ENCODE measurements at regions not wholly inside any gene's neighbourhood (a gene's known extent, or its start where the extent isn't known, plus 50 kb on each side); places are given as distances from the start of the nearest gene placed in this dataset.

DNA sequence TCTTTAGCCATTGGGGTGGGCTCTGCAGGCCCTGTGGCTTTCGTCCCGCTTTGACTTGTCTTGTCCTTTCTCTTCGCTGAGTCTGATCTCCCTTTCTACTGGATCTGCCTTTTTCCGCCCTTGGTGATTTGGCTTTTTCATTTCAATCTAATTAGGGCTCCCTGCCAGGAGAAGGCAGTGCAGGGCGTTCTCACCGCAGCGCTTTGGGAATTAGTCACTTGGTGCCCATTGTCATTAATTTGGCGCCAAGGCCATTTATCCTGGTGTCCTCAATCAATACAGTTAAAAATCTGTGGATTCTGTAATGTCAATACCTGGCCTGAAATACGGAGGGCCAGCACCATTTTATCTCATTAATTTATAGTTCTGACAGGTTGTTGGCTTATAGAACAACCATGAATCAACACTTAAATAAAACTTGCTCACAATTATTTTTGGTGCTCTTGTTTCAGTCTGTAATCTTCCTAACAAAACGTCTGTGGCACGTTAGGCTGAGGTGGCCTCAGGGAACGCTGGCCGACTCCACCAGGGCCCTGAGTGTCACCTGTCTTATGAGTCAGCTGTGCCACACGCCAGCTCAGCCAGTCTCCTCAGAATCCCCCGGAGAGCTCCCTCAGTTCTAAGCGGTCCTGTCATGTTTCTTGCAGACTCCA is 115.7 kb downstream of the BEGAIN start:
- peak overlapping the region; percentile 18 for H3K27ac Mint-ChIP-seq
- no peaks in the 10 kb centered on the region for H3K36me3 Mint-ChIP-seq (ENCODE audit: low read depth)
- no peak for TF ChIP-seq CTCF (IDR thresholded peaks at IDR 0.05)
- ChIA-PET POLR2A (no interaction called here), CTCF (no interaction called here)
- intact Hi-C loops (cut with micrococcal nuclease), result no loop called here
- H3K27me3 Mint-ChIP-seq, result no peaks in the 10 kb centered on the region
- no peaks in the 10 kb centered on the region for H3K9me3 Mint-ChIP-seq
- DNase-seq (no peak), ATAC-seq (no peak)
- no peak overlapping the region for H3K4me3 Mint-ChIP-seq
- peaks cover 7% of the 10 kb centered on the region for H3K4me1 Mint-ChIP-seq (ENCODE audit: low read depth)

GRCh38 chr14:100472094-100472455 is 115.1 kb downstream of the BEGAIN start:
- no peak for ATAC-seq
- POLR2A ChIA-PET, result no interaction called here
- DNase-seq, result no peak
- CTCF ChIA-PET, result no interaction called here
- Mint-ChIP-seq H3K27ac (no peak overlapping the region), H3K9me3 (no peaks in the 10 kb centered on the region), H3K4me1 (ENCODE audit: low read depth) (peaks cover 7% of the 10 kb centered on the region), H3K27me3 (no peaks in the 10 kb centered on the region), H3K4me3 (no peak overlapping the region), H3K36me3 (ENCODE audit: low read depth) (no peaks in the 10 kb centered on the region)
- intact Hi-C loops (cut with micrococcal nuclease), result no loop called here
- no peak for TF ChIP-seq CTCF (IDR thresholded peaks at IDR 0.05)

DNA sequence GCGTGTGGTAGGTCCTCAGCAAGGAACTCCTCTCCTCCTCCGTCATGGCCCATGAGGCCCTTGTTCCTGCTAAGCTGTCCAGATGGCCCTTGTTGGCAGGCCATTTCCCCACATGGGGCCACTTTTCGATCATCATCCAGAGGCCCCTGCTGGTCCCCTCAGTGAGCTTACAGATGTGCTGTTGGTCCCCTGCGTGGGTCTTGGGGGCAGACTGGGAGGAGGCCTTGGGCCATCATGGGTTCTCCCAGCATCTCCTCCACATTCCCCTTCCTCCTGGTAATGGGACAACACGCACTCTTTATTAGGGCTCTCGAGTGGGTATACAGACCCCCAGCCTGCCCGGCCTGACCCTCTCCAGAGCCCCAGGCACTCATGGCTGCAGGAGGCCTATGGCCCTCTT is 114.7 kb downstream of the BEGAIN start:
- ATAC-seq (no peak), DNase-seq (no peak)
- H3K27ac Mint-ChIP-seq, result no peak overlapping the region
- H3K9me3 Mint-ChIP-seq, result no peaks in the 10 kb centered on the region
- no peak overlapping the region for H3K4me3 Mint-ChIP-seq
- ChIA-PET CTCF (no interaction called here), POLR2A (no interaction called here)
- intact Hi-C loops (cut with micrococcal nuclease), result no loop called here
- no peaks in the 10 kb centered on the region for H3K36me3 Mint-ChIP-seq (ENCODE audit: low read depth)
- H3K27me3 Mint-ChIP-seq, result no peaks in the 10 kb centered on the region
- no peak for TF ChIP-seq CTCF (IDR thresholded peaks at IDR 0.05)
- H3K4me1 Mint-ChIP-seq (ENCODE audit: low read depth), result peaks cover 7% of the 10 kb centered on the region

- ChIA-PET POLR2A (no interaction called here), CTCF (no interaction called here)
- intact Hi-C loops (cut with micrococcal nuclease), result no loop called here
- Mint-ChIP-seq H3K4me1 (ENCODE audit: low read depth) (peaks cover 7% of the 10 kb centered on the region), H3K9me3 (no peaks in the 10 kb centered on the region), H3K27ac (no peak overlapping the region), H3K4me3 (no peak overlapping the region), H3K27me3 (no peaks in the 10 kb centered on the region), H3K36me3 (ENCODE audit: low read depth) (no peaks in the 10 kb centered on the region)
- DNase-seq, result no peak
- no peak for ATAC-seq
- TF ChIP-seq CTCF (IDR thresholded peaks at IDR 0.05), result no peak
Observed at GRCh38 chr14:100473249-100473648, 114.0 kb downstream of the BEGAIN start.

GRCh38 chr14:100474196-100474595 is 113.0 kb downstream of the BEGAIN start:
- Mint-ChIP-seq H3K27me3 (no peaks in the 10 kb centered on the region), H3K36me3 (ENCODE audit: low read depth) (no peaks in the 10 kb centered on the region), H3K4me3 (no peak overlapping the region), H3K27ac (no peak overlapping the region), H3K9me3 (no peaks in the 10 kb centered on the region), H3K4me1 (ENCODE audit: low read depth) (peaks cover 7% of the 10 kb centered on the region)
- DNase-seq (no peak), ATAC-seq (no peak)
- ChIA-PET CTCF (no interaction called here), POLR2A (no interaction called here)
- TF ChIP-seq CTCF (IDR thresholded peaks at IDR 0.05), result no peak
- intact Hi-C loops (cut with micrococcal nuclease), result no loop called here
